Mammary epithelial cell (primary cell): ENCODE measurements at regions not wholly inside any gene's neighbourhood (a gene's known extent, or its start where the extent isn't known, plus 50 kb on each side); places are given as distances from the start of the nearest gene placed in this dataset.

Experiments used
- CTCF ChIP-seq, 2 donors: IDR thresholded peaks in 1 of 2; conservative IDR thresholded peaks in 1 of 2; 2 replicates each; pipeline ENCODE4 v1.5.1; 2011 to 2012; ENCODE audit warnings: inconsistent platforms in 2 of 2, low read length in 2 of 2, mild to moderate bottlenecking in 2 of 2, control low read depth in 1 of 2, low read depth in 1 of 2; ENCODE audit not compliant: insufficient read depth in 1 of 2; ENCODE audit errors: extremely low read depth in 1 of 2
- EZH2 ChIP-seq: IDR thresholded peaks from 2 replicates; pipeline ENCODE4 v1.6.1; 2012; ENCODE audit warnings: low read length, inconsistent platforms, borderline replicate concordance

GRCh38 chr6:132135409-132135808, 184.2 kb upstream of the CCN2 start:
- TF ChIP-seq CTCF (conservative IDR thresholded peaks at IDR 0.05 in 1 of 2, IDR thresholded peaks at IDR 0.05 in 1 of 2; ENCODE audit: extremely low read depth in 1 of 2, insufficient read depth in 1 of 2, low read depth in 1 of 2, low read length in 2 of 2) (no peak), EZH2 (no peak)
